ENCODE measurements at regions not wholly inside any gene's neighbourhood (a gene's known extent, or its start where the extent isn't known, plus 50 kb on each side); places are given as distances from the start of the nearest gene placed in this dataset.

DNA sequence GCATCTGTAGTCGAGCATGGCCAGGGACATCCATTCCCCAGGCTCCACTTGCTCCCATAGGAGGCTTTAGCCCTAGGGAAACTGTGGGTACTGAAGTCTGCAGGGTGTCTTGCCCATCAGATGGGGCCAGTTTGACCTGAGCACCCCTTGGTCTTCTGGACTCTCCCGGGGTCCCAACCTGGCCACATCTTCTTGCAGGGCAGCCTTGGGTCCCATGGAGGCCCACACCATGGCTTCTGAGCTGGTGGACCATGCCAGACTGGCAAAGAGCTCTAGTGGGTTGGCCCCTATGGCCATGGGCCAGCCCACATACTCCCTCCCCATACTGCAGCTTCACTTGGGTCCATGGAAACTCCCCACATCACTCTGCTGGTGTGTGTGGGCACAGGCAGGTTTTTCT is 154.4 kb upstream of the PRLR start:
- no peak for DNase-seq
- TF ChIP-seq, protein P1, sequence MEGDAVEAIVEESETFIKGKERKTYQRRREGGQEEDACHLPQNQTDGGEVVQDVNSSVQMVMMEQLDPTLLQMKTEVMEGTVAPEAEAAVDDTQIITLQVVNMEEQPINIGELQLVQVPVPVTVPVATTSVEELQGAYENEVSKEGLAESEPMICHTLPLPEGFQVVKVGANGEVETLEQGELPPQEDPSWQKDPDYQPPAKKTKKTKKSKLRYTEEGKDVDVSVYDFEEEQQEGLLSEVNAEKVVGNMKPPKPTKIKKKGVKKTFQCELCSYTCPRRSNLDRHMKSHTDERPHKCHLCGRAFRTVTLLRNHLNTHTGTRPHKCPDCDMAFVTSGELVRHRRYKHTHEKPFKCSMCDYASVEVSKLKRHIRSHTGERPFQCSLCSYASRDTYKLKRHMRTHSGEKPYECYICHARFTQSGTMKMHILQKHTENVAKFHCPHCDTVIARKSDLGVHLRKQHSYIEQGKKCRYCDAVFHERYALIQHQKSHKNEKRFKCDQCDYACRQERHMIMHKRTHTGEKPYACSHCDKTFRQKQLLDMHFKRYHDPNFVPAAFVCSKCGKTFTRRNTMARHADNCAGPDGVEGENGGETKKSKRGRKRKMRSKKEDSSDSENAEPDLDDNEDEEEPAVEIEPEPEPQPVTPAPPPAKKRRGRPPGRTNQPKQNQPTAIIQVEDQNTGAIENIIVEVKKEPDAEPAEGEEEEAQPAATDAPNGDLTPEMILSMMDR (IDR thresholded peaks at IDR 0.05) = no peak
- H3K27me3 ChIP-seq = no peaks in the 10 kb centered on the region
- no peaks in the 10 kb centered on the region for H3K36me3 ChIP-seq
- no peak overlapping the region for H3K4me3 ChIP-seq
- H3K27ac ChIP-seq = no peak overlapping the region
- H3K9ac ChIP-seq (ENCODE audit: low read depth in 2 of 2, low read length in 2 of 2) = no peak overlapping the region
- no peaks in the 10 kb centered on the region for H3K4me1 ChIP-seq
- intact Hi-C loops (cut with DNase I) = no loop called here
- no peaks in the 10 kb centered on the region for H3K9me3 ChIP-seq

- Histone ChIP-seq H3K4me1 (no peaks in the 10 kb centered on the region), H3K27me3 (no peaks in the 10 kb centered on the region), H3K9ac (ENCODE audit: low read depth in 2 of 2, low read length in 2 of 2) (no peak overlapping the region), H3K27ac (no peak overlapping the region), H3K36me3 (no peaks in the 10 kb centered on the region), H3K4me3 (no peak overlapping the region), H3K9me3 (no peaks in the 10 kb centered on the region)
- intact Hi-C loops (cut with DNase I) = no loop called here
- DNase-seq = no peak
- TF ChIP-seq, protein P1 (IDR thresholded peaks at IDR 0.05) = no peak
Measured at GRCh38 chr5:35383041-35383440, 152.8 kb upstream of the PRLR start.

- Histone ChIP-seq H3K27ac (no peak overlapping the region), H3K27me3 (no peaks in the 10 kb centered on the region), H3K4me3 (no peak overlapping the region), H3K4me1 (peaks cover 1% of the 10 kb centered on the region), H3K36me3 (no peaks in the 10 kb centered on the region), H3K9me3 (no peaks in the 10 kb centered on the region), H3K9ac (ENCODE audit: low read depth in 2 of 2, low read length in 2 of 2) (no peak overlapping the region)
- TF ChIP-seq, protein P1 (IDR thresholded peaks at IDR 0.05) = no peak
- DNase-seq = no peak
- intact Hi-C loops (cut with DNase I) = no loop called here
Measured at GRCh38 chr5:35377653-35378052, 147.4 kb upstream of the PRLR start.

DNA sequence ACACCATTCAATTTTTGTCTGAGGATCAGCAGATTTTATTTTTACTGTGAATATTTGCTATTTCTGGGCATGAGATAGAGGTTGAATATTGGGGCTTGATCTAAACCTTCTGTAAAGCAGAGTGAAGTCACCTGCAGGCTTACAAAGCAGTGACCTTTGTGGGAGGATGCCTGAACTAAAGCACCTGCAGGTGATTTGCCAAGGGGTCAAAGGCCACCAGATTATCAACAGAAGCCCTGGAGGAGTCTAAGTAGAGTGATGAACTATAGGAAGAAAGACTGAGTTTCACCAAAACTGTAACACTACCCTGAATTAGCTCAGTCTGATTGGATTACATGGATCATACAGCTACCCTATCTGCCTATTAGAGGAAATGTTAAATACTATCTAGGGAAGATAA is 144.3 kb upstream of the PRLR start:
- H3K9me3 ChIP-seq = no peaks in the 10 kb centered on the region
- intact Hi-C loops (cut with DNase I) = no loop called here

DNA sequence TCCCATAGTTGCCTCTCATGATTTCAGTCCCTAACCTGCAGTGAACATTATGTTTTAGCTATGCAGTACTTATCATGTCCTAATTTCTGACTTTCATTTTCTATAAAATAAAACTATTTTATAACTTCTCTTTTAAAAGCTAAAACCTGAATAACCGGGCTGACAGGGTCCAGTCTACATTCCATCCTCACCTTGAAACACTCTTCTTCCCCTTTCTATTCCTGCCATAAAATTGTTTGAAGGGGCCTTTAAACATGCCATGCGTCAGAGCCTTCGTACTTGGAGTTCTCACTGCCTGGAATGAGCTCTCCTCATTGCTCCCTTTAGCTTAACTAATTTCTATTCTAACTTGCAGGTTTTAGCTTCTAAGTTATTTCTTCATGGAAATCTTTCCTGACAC is 143.0 kb upstream of the PRLR start:
- H3K27ac ChIP-seq = no peak overlapping the region
- DNase-seq = peak; percentile 21
- intact Hi-C loops (cut with DNase I) = no loop called here

More for the DNA sequence above, 144.3 kb upstream of the PRLR start:
- H3K36me3 ChIP-seq = no peaks in the 10 kb centered on the region
- no peaks in the 10 kb centered on the region for H3K27me3 ChIP-seq
- no peak overlapping the region for H3K27ac ChIP-seq
- peaks cover 4% of the 10 kb centered on the region for H3K4me1 ChIP-seq
- no peak overlapping the region for H3K4me3 ChIP-seq
- DNase-seq = peak; percentile 24
- TF ChIP-seq, protein P1 (IDR thresholded peaks at IDR 0.05) = no peak
- no peak overlapping the region for H3K9ac ChIP-seq (ENCODE audit: low read depth in 2 of 2, low read length in 2 of 2)

More for the DNA sequence above, 143.0 kb upstream of the PRLR start:
- Histone ChIP-seq H3K4me1 (peaks cover 4% of the 10 kb centered on the region), H3K36me3 (no peaks in the 10 kb centered on the region), H3K9me3 (no peaks in the 10 kb centered on the region), H3K27me3 (no peaks in the 10 kb centered on the region), H3K4me3 (no peak overlapping the region), H3K9ac (ENCODE audit: low read depth in 2 of 2, low read length in 2 of 2) (no peak overlapping the region)
- TF ChIP-seq, protein P1 (IDR thresholded peaks at IDR 0.05) = no peak

Measured in colonic mucosa (tissue), 4 donors.